Esophagus squamous epithelium (tissue), 4 donors: ENCODE measurements at regions not wholly inside any gene's neighbourhood (a gene's known extent, or its start where the extent isn't known, plus 50 kb on each side); places are given as distances from the start of the nearest gene placed in this dataset.

ENCODE experiments used
- POLR2A ChIP-seq, 4 donors: fragments of 450-650 bp; IDR thresholded peaks; one replicate each; pipeline ENCODE4 v1.6.1; 2017; ENCODE audit warnings: antibody characterized with exemption in 4 of 4, mild to moderate bottlenecking in 4 of 4, moderate library complexity in 3 of 4
- TF ChIP-seq, protein P1 (sequence below), 6 experiments: fragments of 450-650 bp in 4 of 6; fragments of 200-600 bp in 2 of 6; sonication (generic) in 2 of 6; IDR thresholded peaks; one replicate each; pipeline ENCODE4 v1.5.1; 2016 to 2019; ENCODE audit warnings: antibody characterized with exemption in 6 of 6, mild to moderate bottlenecking in 4 of 6, moderate library complexity in 4 of 6

DNA sequence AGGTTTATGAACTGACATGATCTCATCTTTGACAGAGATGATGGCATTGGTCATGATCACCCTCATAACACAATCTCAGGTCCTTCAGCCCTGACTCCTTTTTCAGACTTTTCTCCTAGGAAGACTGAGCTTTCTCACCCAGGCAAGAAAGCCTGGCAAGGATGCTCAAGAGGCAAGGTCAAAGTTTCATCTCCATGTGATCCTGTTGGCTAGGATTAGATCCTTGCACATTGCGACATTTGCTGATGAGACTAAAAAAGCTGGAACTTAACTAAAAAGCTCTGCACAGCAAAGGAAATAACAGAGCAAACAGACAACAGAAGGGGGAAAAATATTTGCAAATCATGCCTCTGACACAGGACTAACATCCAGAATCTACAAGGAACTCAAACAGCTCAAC, 444.1 kb upstream of the PSMD7 start:
- TF ChIP-seq, protein P1, sequence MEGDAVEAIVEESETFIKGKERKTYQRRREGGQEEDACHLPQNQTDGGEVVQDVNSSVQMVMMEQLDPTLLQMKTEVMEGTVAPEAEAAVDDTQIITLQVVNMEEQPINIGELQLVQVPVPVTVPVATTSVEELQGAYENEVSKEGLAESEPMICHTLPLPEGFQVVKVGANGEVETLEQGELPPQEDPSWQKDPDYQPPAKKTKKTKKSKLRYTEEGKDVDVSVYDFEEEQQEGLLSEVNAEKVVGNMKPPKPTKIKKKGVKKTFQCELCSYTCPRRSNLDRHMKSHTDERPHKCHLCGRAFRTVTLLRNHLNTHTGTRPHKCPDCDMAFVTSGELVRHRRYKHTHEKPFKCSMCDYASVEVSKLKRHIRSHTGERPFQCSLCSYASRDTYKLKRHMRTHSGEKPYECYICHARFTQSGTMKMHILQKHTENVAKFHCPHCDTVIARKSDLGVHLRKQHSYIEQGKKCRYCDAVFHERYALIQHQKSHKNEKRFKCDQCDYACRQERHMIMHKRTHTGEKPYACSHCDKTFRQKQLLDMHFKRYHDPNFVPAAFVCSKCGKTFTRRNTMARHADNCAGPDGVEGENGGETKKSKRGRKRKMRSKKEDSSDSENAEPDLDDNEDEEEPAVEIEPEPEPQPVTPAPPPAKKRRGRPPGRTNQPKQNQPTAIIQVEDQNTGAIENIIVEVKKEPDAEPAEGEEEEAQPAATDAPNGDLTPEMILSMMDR (IDR thresholded peaks at IDR 0.05): no peak
- no peak for TF ChIP-seq POLR2A (IDR thresholded peaks at IDR 0.05)
